K562 (cell line): ENCODE measurements at regions not wholly inside any gene's neighbourhood (a gene's known extent, or its start where the extent isn't known, plus 50 kb on each side); places are given as distances from the start of the nearest gene placed in this dataset.

Source experiments
- ATAC-seq: fragments of 200-7000 bp; cut with Tn5 transposase; 3 replicates; pipeline ENCODE4 v1.9.1; 2020; ENCODE audit warnings: moderate library complexity
- BruUV-seq: library from RNA; stranded (reverse); fragments of 400-500 nt; replicated peaks from 2 replicates; lab custom pipeline; 2021; lab: Mats Ljungman, UMichigan
- CTCF ChIA-PET: fragments of 300-600 bp; formaldehyde crosslinking; extraction: SDS; loops from one replicate; lab custom pipeline; 2021; ENCODE audit warnings: low intra/inter-chr PET ratio; lab: Yijun Ruan, JAX
- POLR2A ChIA-PET: fragments of 300-600, 350-650 bp; sonication (Branson Sonifier 250); formaldehyde crosslinking; extraction: SDS; loops from one replicate; lab custom pipeline; 2021; ENCODE audit warnings: antibody characterized with exemption, inconsistent platforms; lab: Yijun Ruan, JAX
- DNase-seq, 4 experiments: peaks; one replicate each; pipeline versions ENCODE4 v3.0.0 to v3.0.0-alpha.2; 2011 to 2018; ENCODE audit warnings: low spot score in 3 of 4, mixed read lengths in 3 of 4; ENCODE audit errors: extremely low read depth in 1 of 4
- FAIRE-seq: peaks from 2 replicates; lab custom pipeline; 2011; peaks lifted over from hg19 to GRCh38; lab: Jason Lieb, UNC
- H2AFZ ChIP-seq: 2 replicates; pipeline ENCODE4 v1.6.0; 2011; ENCODE audit warnings: low read depth, low read length, control low read depth, inconsistent platforms
- H3K27ac ChIP-seq: fragments of 200-600 bp; 3 replicates; pipeline ENCODE4 v1.8.0; 2011; ENCODE audit warnings: low read depth, mild to moderate bottlenecking, control low read depth, inconsistent platforms, low read length, moderate library complexity, mixed read lengths; ENCODE audit errors: extremely low read depth
- H3K27me3 ChIP-seq, 2 experiments: fragments of 300-600 bp in 1 of 2; 2 replicates in 1 of 2; 3 replicates in 1 of 2; pipeline versions ENCODE4 v1.6.0 to v1.8.0; 2011; ENCODE audit warnings: inconsistent platforms in 2 of 2, low read length in 2 of 2, mild to moderate bottlenecking in 1 of 2, mixed read lengths in 1 of 2, moderate library complexity in 1 of 2; ENCODE audit not compliant: control insufficient read depth in 2 of 2, insufficient read depth in 2 of 2
- H3K36me3 ChIP-seq: fragments of 300-600 bp; 3 replicates; pipeline ENCODE4 v1.8.0; 2011; ENCODE audit warnings: mild to moderate bottlenecking, low read length, inconsistent platforms; ENCODE audit not compliant: control insufficient read depth, insufficient read depth
- H3K4me1 ChIP-seq, 2 experiments: fragments of 200-600 bp in 1 of 2; replicated peaks in 1 of 2; 2 replicates in 1 of 2; 3 replicates in 1 of 2; pipeline versions ENCODE4 v1.5.1 to v1.8.0; 2011; ENCODE audit warnings: inconsistent platforms in 2 of 2, low read length in 2 of 2, mild to moderate bottlenecking in 1 of 2, mixed read lengths in 1 of 2, moderate library complexity in 1 of 2; ENCODE audit not compliant: control insufficient read depth in 2 of 2, insufficient read depth in 2 of 2
- H3K4me2 ChIP-seq: 2 replicates; pipeline ENCODE4 v1.6.1; 2011; ENCODE audit warnings: low read length, control low read depth, inconsistent platforms, mixed read lengths; ENCODE audit not compliant: insufficient read depth
- H3K4me3 ChIP-seq: fragments of 200-600 bp; sonication (generic), shearing (Covaris generic); 2 replicates; pipeline ENCODE4 v1.5.1; 2016; ENCODE audit warnings: control low read depth, inconsistent platforms
- H3K79me2 ChIP-seq: fragments of 200-600 bp; 3 replicates; pipeline ENCODE4 v1.8.0; 2011; ENCODE audit warnings: low read length, inconsistent platforms; ENCODE audit not compliant: control insufficient read depth, insufficient read depth
- H3K9ac ChIP-seq, 2 experiments: 2 replicates each; pipeline versions ENCODE4 v1.6.0 to v1.6.1; 2011; ENCODE audit warnings: low read depth in 2 of 2, low read length in 2 of 2, control low read depth in 1 of 2, inconsistent platforms in 1 of 2, mild to moderate bottlenecking in 1 of 2, mixed read lengths in 1 of 2; ENCODE audit not compliant: insufficient read depth in 1 of 2
- H3K9me1 ChIP-seq: one replicate; pipeline ENCODE4 v1.6.0; 2011; ENCODE audit warnings: inconsistent platforms, mild to moderate bottlenecking, low read length, moderate library complexity; ENCODE audit not compliant: control insufficient read depth, insufficient read depth
- H3K9me3 ChIP-seq: replicated peaks from 2 replicates; pipeline ENCODE4 v1.5.1; 2011; ENCODE audit warnings: low read depth, low read length, inconsistent platforms; ENCODE audit not compliant: control insufficient read depth, insufficient read depth
- H4K20me1 ChIP-seq: replicated peaks from 2 replicates; pipeline ENCODE4 v1.6.1; 2011; ENCODE audit warnings: low read length, inconsistent platforms, mixed read lengths; ENCODE audit not compliant: control insufficient read depth, insufficient read depth
- HNRNPUL1 ChIP-seq: fragments of 200-400 bp; formaldehyde crosslinking; IDR thresholded peaks from 2 replicates; pipeline ENCODE4 v1.6.1; 2017; ENCODE audit warnings: low read length
- KAT7 ChIP-seq: sonication (generic); formaldehyde crosslinking; IDR thresholded peaks from 2 replicates; pipeline ENCODE4 v1.8.0; 2022; ENCODE audit warnings: missing genetic modification reagents, mild to moderate bottlenecking, borderline replicate concordance
- SMARCA4 ChIP-seq: fragments of 450-650 bp; IDR thresholded peaks from 2 replicates; pipeline ENCODE4 v1.6.1; 2016
- ZC3H8 ChIP-seq: fragments of 450-650 bp; IDR thresholded peaks from 2 replicates; pipeline ENCODE4 v1.6.1; 2017
- WGBS: fragments of 100-300 bp; shearing (Covaris generic); methylation state at CpG from one replicate; pipeline ENCODE4 v1.1.6; 2016; ENCODE audit warnings: low coverage, mixed read lengths; ENCODE audit not compliant: insufficient coverage; ENCODE audit errors: missing lambda C conversion rate; 5-methylcytosine and 5-hydroxymethylcytosine counted together
- in situ Hi-C: fragments of 300-500 bp; cut with MboI; formaldehyde crosslinking; loops from 4 replicates; pipeline ENCODE4 v1.15.0; 2018; ENCODE audit warnings: inconsistent platforms, mixed read lengths
- intact Hi-C: fragments of 100-400 bp; cut with micrococcal nuclease; formaldehyde crosslinking; loops from 2 replicates; pipeline ENCODE4 v1.14.2; 2022
- TF ChIP-seq, protein P1 (sequence below): fragments of 250-450 bp; sonication (Bioruptor Pico); IDR thresholded peaks from 2 replicates; pipeline ENCODE4 v1.5.0; 2021
- TF ChIP-seq, protein P2 (sequence below): sonication (generic); formaldehyde crosslinking; IDR thresholded peaks from 2 replicates; pipeline ENCODE4 v1.5.0; 2020; ENCODE audit warnings: missing genetic modification reagents
- TF ChIP-seq, protein P3 (sequence below): fragments of 450-650 bp; IDR thresholded peaks from 2 replicates; pipeline ENCODE4 v1.6.1; 2016; ENCODE audit warnings: mild to moderate bottlenecking, moderate library complexity

DNA sequence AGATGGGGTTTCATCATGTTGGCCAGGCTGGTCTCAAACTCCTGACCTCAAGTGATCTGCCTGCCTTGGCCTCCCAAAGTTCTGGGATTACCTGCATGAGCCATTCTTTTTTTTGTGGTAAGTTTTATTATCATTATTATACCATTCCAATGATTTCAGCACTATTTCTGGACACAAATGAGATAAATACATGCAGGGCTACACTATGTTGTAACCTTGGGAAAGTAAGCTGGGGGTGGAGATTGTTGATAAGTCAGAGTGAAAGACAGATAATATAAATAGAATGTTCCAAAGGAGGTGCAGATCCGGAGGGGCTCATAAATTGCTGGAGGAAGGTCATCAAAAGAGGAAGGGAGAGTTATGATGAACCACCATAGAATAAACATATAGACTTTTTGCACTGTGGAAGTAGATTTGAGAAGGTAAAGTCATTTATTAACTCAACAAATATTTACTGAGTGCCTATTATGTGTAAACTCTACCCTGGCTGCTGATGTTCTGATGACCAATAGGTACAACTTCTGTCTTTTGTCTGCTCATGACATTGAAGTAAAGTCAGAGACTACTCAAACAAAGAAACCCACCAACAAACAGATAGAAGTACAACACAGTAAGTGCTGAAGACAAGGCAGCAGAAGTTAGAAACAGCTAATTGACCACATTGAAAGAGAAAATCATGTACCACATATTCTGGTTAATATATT is 478.9 kb upstream of the GOLIM4 start (continued):
- TF ChIP-seq HNRNPUL1, result no peak

DNA sequence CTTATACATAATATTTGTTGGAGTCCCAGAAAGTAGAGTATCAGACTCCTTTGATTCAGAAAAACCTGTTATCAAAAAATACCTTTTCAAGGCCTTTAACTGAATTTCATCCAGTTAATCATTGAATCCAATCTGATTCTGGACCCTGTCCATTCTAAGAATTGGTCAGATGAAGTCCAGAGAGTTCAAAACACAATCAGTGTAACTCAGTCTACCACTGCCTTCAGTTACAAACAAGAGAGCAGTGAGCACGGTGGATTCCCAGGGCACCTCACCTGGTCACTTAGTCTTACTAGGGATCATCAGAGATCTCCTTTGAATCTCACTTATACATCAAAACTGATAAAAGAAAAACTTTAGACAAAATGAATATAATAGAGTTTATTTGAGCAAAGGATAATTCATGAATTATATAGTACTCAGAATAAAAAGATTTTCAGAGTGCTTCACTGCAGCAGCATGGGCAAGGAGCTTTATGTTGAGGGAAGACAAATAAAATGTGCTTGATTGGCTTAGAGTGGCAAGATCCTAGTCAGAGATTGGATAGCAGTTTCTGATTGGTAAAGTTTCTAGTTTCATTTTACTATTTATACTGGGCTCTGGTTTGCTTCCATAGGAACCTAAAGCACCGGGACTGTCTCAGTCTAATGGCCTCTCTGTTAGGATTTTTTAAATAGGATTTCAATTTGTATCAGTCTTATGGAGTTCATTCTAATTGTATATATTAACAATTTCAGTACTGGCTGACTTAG is 474.9 kb upstream of the GOLIM4 start:
- intact Hi-C loops, result no loop called here
- 0% methylated on average over 2 of the region's 2 CpGs for WGBS
- no peaks in the 10 kb centered on the region for H4K20me1 ChIP-seq
- H3K27me3 ChIP-seq, result no peaks in the 10 kb centered on the region
- H3K4me1 ChIP-seq, result no peaks in the 10 kb centered on the region
- ATAC-seq (no peak), DNase-seq (no peak), FAIRE-seq (no peak)
- H3K4me3 ChIP-seq, result no peak overlapping the region
- H3K27ac ChIP-seq, result no peak overlapping the region
- POLR2A ChIA-PET, result interaction anchor here (0.7 kb wide), 1 partner anchor 9 kb away, joined by 3 read pairs; no protein-coding TSS in a partner anchor
- H3K36me3 ChIP-seq, result no peaks in the 10 kb centered on the region
- CTCF ChIA-PET, result no interaction called here
- no peak overlapping the region for H3K4me2 ChIP-seq
- H3K9me1 ChIP-seq, result no peaks in the 10 kb centered on the region
- H2AFZ ChIP-seq, result no peak overlapping the region
- H3K9me3 ChIP-seq, result no peaks in the 10 kb centered on the region
- no peaks in the 10 kb centered on the region for H3K79me2 ChIP-seq
- no peak overlapping the region for H3K9ac ChIP-seq
- no TSS peak for BruUV-seq
- in situ Hi-C loops, result no loop called here
- TF ChIP-seq ZC3H8 (no peak), SMARCA4 (no peak), KAT7 (CRISPR knock-in tag) (no peak)
- TF ChIP-seq, protein P1, sequence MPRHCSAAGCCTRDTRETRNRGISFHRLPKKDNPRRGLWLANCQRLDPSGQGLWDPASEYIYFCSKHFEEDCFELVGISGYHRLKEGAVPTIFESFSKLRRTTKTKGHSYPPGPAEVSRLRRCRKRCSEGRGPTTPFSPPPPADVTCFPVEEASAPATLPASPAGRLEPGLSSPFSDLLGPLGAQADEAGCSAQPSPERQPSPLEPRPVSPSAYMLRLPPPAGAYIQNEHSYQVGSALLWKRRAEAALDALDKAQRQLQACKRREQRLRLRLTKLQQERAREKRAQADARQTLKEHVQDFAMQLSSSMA (CRISPR knock-in tag), result no peak
- TF ChIP-seq, protein P2, sequence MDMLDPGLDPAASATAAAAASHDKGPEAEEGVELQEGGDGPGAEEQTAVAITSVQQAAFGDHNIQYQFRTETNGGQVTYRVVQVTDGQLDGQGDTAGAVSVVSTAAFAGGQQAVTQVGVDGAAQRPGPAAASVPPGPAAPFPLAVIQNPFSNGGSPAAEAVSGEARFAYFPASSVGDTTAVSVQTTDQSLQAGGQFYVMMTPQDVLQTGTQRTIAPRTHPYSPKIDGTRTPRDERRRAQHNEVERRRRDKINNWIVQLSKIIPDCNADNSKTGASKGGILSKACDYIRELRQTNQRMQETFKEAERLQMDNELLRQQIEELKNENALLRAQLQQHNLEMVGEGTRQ (CRISPR knock-in tag), result no peak
- TF ChIP-seq, protein P3, sequence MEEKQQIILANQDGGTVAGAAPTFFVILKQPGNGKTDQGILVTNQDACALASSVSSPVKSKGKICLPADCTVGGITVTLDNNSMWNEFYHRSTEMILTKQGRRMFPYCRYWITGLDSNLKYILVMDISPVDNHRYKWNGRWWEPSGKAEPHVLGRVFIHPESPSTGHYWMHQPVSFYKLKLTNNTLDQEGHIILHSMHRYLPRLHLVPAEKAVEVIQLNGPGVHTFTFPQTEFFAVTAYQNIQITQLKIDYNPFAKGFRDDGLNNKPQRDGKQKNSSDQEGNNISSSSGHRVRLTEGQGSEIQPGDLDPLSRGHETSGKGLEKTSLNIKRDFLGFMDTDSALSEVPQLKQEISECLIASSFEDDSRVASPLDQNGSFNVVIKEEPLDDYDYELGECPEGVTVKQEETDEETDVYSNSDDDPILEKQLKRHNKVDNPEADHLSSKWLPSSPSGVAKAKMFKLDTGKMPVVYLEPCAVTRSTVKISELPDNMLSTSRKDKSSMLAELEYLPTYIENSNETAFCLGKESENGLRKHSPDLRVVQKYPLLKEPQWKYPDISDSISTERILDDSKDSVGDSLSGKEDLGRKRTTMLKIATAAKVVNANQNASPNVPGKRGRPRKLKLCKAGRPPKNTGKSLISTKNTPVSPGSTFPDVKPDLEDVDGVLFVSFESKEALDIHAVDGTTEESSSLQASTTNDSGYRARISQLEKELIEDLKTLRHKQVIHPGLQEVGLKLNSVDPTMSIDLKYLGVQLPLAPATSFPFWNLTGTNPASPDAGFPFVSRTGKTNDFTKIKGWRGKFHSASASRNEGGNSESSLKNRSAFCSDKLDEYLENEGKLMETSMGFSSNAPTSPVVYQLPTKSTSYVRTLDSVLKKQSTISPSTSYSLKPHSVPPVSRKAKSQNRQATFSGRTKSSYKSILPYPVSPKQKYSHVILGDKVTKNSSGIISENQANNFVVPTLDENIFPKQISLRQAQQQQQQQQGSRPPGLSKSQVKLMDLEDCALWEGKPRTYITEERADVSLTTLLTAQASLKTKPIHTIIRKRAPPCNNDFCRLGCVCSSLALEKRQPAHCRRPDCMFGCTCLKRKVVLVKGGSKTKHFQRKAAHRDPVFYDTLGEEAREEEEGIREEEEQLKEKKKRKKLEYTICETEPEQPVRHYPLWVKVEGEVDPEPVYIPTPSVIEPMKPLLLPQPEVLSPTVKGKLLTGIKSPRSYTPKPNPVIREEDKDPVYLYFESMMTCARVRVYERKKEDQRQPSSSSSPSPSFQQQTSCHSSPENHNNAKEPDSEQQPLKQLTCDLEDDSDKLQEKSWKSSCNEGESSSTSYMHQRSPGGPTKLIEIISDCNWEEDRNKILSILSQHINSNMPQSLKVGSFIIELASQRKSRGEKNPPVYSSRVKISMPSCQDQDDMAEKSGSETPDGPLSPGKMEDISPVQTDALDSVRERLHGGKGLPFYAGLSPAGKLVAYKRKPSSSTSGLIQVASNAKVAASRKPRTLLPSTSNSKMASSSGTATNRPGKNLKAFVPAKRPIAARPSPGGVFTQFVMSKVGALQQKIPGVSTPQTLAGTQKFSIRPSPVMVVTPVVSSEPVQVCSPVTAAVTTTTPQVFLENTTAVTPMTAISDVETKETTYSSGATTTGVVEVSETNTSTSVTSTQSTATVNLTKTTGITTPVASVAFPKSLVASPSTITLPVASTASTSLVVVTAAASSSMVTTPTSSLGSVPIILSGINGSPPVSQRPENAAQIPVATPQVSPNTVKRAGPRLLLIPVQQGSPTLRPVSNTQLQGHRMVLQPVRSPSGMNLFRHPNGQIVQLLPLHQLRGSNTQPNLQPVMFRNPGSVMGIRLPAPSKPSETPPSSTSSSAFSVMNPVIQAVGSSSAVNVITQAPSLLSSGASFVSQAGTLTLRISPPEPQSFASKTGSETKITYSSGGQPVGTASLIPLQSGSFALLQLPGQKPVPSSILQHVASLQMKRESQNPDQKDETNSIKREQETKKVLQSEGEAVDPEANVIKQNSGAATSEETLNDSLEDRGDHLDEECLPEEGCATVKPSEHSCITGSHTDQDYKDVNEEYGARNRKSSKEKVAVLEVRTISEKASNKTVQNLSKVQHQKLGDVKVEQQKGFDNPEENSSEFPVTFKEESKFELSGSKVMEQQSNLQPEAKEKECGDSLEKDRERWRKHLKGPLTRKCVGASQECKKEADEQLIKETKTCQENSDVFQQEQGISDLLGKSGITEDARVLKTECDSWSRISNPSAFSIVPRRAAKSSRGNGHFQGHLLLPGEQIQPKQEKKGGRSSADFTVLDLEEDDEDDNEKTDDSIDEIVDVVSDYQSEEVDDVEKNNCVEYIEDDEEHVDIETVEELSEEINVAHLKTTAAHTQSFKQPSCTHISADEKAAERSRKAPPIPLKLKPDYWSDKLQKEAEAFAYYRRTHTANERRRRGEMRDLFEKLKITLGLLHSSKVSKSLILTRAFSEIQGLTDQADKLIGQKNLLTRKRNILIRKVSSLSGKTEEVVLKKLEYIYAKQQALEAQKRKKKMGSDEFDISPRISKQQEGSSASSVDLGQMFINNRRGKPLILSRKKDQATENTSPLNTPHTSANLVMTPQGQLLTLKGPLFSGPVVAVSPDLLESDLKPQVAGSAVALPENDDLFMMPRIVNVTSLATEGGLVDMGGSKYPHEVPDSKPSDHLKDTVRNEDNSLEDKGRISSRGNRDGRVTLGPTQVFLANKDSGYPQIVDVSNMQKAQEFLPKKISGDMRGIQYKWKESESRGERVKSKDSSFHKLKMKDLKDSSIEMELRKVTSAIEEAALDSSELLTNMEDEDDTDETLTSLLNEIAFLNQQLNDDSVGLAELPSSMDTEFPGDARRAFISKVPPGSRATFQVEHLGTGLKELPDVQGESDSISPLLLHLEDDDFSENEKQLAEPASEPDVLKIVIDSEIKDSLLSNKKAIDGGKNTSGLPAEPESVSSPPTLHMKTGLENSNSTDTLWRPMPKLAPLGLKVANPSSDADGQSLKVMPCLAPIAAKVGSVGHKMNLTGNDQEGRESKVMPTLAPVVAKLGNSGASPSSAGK, result no peak
